ENCODE measurements at regions not wholly inside any gene's neighbourhood (a gene's known extent, or its start where the extent isn't known, plus 50 kb on each side); places are given as distances from the start of the nearest gene placed in this dataset.

DNA sequence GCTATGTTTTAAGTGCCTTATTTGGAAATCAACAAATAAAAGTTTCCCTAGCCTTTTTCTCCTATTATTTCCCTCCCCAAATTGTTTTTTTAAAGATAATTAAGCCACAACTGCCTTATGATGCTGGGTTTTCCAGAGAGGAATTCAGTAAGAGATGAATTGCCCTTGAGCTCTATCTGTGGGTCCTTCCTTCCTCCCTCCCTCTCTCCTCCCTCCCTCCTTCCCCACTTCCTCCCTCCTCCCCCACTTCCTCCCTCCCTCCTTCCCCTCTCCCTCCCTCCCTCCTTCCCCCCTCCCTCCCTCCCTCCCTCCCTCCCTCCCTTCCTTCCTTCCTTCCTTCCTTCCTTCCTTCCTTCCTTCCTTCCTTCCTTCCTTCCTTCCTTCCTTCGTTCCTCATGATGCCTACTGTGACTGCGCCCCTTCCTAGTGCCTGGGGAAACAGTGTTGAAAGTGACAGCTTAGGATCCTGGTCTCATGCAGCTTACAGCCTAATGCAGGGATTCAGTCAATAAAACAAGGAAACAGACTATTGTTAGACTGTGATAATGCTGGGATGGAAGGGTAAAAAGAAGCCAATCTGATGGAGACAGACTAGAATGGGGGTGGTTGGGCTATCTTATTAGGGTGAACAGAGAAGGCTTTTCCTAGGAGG lies 1417.1 kb downstream of the AACS start:
- Histone ChIP-seq H3K79me2 (ENCODE audit: control insufficient read depth in 1 of 2, insufficient read depth in 2 of 2, low read length in 2 of 2) (no peaks in the 10 kb centered on the region), H2AK5ac (ENCODE audit: low read depth, low read length) (no peak overlapping the region), H3K14ac (ENCODE audit: insufficient read length) (no peak overlapping the region), H2AFZ (ENCODE audit: low read length) (no peak overlapping the region), H2BK5ac (ENCODE audit: low read depth, low read length) (no peak overlapping the region), H4K20me1 (replicated peaks in 1 of 2; ENCODE audit: control insufficient read depth in 1 of 2, insufficient read depth in 2 of 2, low read length in 2 of 2) (no peaks in the 10 kb centered on the region), H3K23me2 (ENCODE audit: low read depth, low read length) (no peaks in the 10 kb centered on the region), H3K18ac (ENCODE audit: extremely low read depth, low read length) (no peak overlapping the region), H3K23ac (ENCODE audit: insufficient read length) (no peak overlapping the region), H3K4me2 (ENCODE audit: insufficient read depth in 1 of 2, low read depth in 2 of 2, low read length in 2 of 2) (no peak overlapping the region), H3K27ac (ENCODE audit: low read depth, low read length) (no peak overlapping the region), H3K4ac (replicated peaks; ENCODE audit: insufficient read length, low read depth, low read length) (no peak overlapping the region), H2BK15ac (ENCODE audit: low read length) (no peak overlapping the region), H4K5ac (ENCODE audit: insufficient read length, low read depth, low read length) (no peak overlapping the region), H4K8ac (ENCODE audit: extremely low read depth, insufficient read depth, low read length) (no peak overlapping the region), H3K79me1 (ENCODE audit: low read depth, low read length) (no peaks in the 10 kb centered on the region), H3K4me3 (ENCODE audit: extremely low read depth in 1 of 4, insufficient read depth in 2 of 4, low read depth in 3 of 4, low read length in 4 of 4) (no peak overlapping the region), H2BK120ac (replicated peaks; ENCODE audit: low read depth, low read length) (no peak overlapping the region), H3K9ac (replicated peaks in 1 of 4; ENCODE audit: extremely low read depth in 1 of 4, low read depth in 3 of 4, low read length in 3 of 4) (no peak overlapping the region), H4K91ac (replicated peaks; ENCODE audit: insufficient read length, low read length) (no peak overlapping the region), H2BK12ac (ENCODE audit: low read depth, low read length) (no peak overlapping the region), H3K9me3 (ENCODE audit: insufficient read depth in 2 of 2, low read depth in 1 of 2, low read length in 1 of 2) (no peaks in the 10 kb centered on the region; a peak in 2 of 4 replicates), H3K4me1 (replicated peaks in 1 of 4; ENCODE audit: control insufficient read depth in 3 of 4, insufficient read depth in 4 of 4, low read length in 3 of 4) (peaks cover 0 to 15% (median 12%) of the 10 kb centered on the region in 4 experiments; a peak in 5 of 7 replicates), H3K36me3 (ENCODE audit: control insufficient read depth in 2 of 4, insufficient read depth in 4 of 4, low read length in 3 of 4) (no peaks in the 10 kb centered on the region), H2BK20ac (ENCODE audit: low read length) (no peak overlapping the region), H3K56ac (replicated peaks; ENCODE audit: insufficient read length, low read depth, low read length) (no peak overlapping the region), H3K27me3 (replicated peaks in 1 of 4; ENCODE audit: control insufficient read depth in 3 of 4, extremely low read depth in 1 of 4, insufficient read depth in 3 of 4, low read length in 3 of 4) (no peaks in the 10 kb centered on the region)
- POLR2A ChIA-PET (ENCODE audit: partially characterized antibody): no interaction called here
- DNase-seq (ENCODE audit: low read depth in 1 of 2, low spot score in 2 of 2) (no peak), FAIRE-seq (no peak)
- CTCF ChIA-PET (ENCODE audit: partially characterized antibody): interaction anchor here (0.6 kb wide), 1 partner anchor 48 kb away, joined by 3 read pairs; no protein-coding TSS in a partner anchor
- 69% methylated on average over 2 of the region's 2 CpGs; no CpG with 5 or more reads in 1 of the 2 experiments for WGBS, 2 experiments (ENCODE audit: extremely low coverage in 1 of 2, insufficient coverage in 1 of 2, insufficient read length in 1 of 2, insufficient replicate concordance in 2 of 2, low coverage in 1 of 2, low lambda C conversion rate in 2 of 2, missing lambda C conversion rate in 1 of 2)
- TF ChIP-seq, protein P1, sequence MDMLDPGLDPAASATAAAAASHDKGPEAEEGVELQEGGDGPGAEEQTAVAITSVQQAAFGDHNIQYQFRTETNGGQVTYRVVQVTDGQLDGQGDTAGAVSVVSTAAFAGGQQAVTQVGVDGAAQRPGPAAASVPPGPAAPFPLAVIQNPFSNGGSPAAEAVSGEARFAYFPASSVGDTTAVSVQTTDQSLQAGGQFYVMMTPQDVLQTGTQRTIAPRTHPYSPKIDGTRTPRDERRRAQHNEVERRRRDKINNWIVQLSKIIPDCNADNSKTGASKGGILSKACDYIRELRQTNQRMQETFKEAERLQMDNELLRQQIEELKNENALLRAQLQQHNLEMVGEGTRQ (IDR thresholded peaks at IDR 0.05; ENCODE audit: low read length): no peak
- TF ChIP-seq, protein P2, sequence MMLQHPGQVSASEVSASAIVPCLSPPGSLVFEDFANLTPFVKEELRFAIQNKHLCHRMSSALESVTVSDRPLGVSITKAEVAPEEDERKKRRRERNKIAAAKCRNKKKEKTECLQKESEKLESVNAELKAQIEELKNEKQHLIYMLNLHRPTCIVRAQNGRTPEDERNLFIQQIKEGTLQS (IDR thresholded peaks at IDR 0.05; ENCODE audit: insufficient read depth, low read depth, low read length): no peak
- TF ChIP-seq PHF8 (conservative IDR thresholded peaks at IDR 0.05; ENCODE audit: low read depth, low read length) (no peak), CTBP2 (IDR thresholded peaks at IDR 0.05; ENCODE audit: borderline replicate concordance, insufficient read depth, insufficient read length, low read length) (no peak), KDM4A (IDR thresholded peaks at IDR 0.05; ENCODE audit: low read depth, low read length, severe bottlenecking) (no peak), EGR1 (IDR thresholded peaks at IDR 0.05; ENCODE audit: borderline replicate concordance, low read depth, low read length) (no peak), EZH2 (IDR thresholded peaks at IDR 0.05; ENCODE audit: low read depth, low read length, severe bottlenecking) (no peak), GTF2F1 (IDR thresholded peaks at IDR 0.05; ENCODE audit: borderline replicate concordance, low read depth, low read length) (no peak)
